GM19463 (cell line): ENCODE measurements at regions not wholly inside any gene's neighbourhood (a gene's known extent, or its start where the extent isn't known, plus 50 kb on each side); places are given as distances from the start of the nearest gene placed in this dataset.

ENCODE experiments used
- ATAC-seq: cut with Tn5 transposase; IDR thresholded peaks from one replicate; pipeline ENCODE4 v1.9.1; 2021; ENCODE audit warnings: mild to moderate bottlenecking, moderate library complexity; ENCODE audit not compliant: unreplicated experiment

- no peak for ATAC-seq
Observed at GRCh38 chr6:82072751-82073150, 174.8 kb downstream of the IBTK start.

- no peak for ATAC-seq
Observed at GRCh38 chr6:82072121-82072521, 175.4 kb downstream of the IBTK start.

GRCh38 chr6:82068721-82069120 lies 178.8 kb downstream of the IBTK start:
- no peak for ATAC-seq

GRCh38 chr6:82066991-82067411 lies 180.5 kb downstream of the IBTK start:
- ATAC-seq, result peak; percentile 98

- no peak for ATAC-seq
Observed at GRCh38 chr6:82066196-82066595, 181.3 kb downstream of the IBTK start.

- ATAC-seq, result no peak
Observed at GRCh38 chr6:82063574-82063973, 184.0 kb downstream of the IBTK start.

- ATAC-seq, result no peak
Observed at GRCh38 chr6:82062219-82062618, 185.3 kb downstream of the IBTK start.

GRCh38 chr6:82057846-82058554 lies 189.5 kb downstream of the IBTK start:
- no peak for ATAC-seq

GRCh38 chr6:82056567-82056966 lies 191.0 kb downstream of the IBTK start:
- no peak for ATAC-seq

GRCh38 chr6:82045965-82046756 lies 201.4 kb downstream of the IBTK start:
- ATAC-seq, result no peak

- ATAC-seq, result peak; percentile 93
Observed at GRCh38 chr6:82040405-82041221, 206.9 kb downstream of the IBTK start.

- no peak for ATAC-seq
Observed at GRCh38 chr6:82038631-82039030, 208.9 kb downstream of the IBTK start.

- ATAC-seq, result no peak
Observed at GRCh38 chr6:82035526-82035925, 212.0 kb downstream of the IBTK start.

GRCh38 chr6:82033631-82034211 lies 213.8 kb downstream of the IBTK start:
- ATAC-seq, result no peak

- no peak for ATAC-seq
Observed at GRCh38 chr6:82032444-82032843, 215.1 kb downstream of the IBTK start.

- no peak for ATAC-seq
Observed at GRCh38 chr6:82030761-82031503, 216.6 kb downstream of the IBTK start.

GRCh38 chr6:82030301-82030700 lies 217.2 kb downstream of the IBTK start:
- ATAC-seq, result no peak

GRCh38 chr6:82025271-82025670 lies 222.3 kb downstream of the IBTK start:
- no peak for ATAC-seq

- ATAC-seq, result no peak
Observed at GRCh38 chr6:82022614-82023129, 224.9 kb downstream of the IBTK start.

GRCh38 chr6:82017773-82018172 lies 229.8 kb downstream of the IBTK start:
- no peak for ATAC-seq
